ENCODE measurements at regions not wholly inside any gene's neighbourhood (a gene's known extent, or its start where the extent isn't known, plus 50 kb on each side); places are given as distances from the start of the nearest gene placed in this dataset.

- no peak overlapping the region for H2AFZ ChIP-seq (ENCODE audit: low read length)
- no peaks in the 10 kb centered on the region for H4K20me1 ChIP-seq (ENCODE audit: insufficient read depth, low read length)
- TF ChIP-seq EZH2phosphoT487 (IDR thresholded peaks at IDR 0.05; ENCODE audit: borderline replicate concordance, low read depth, low read length), result no peak
- no peak for TF ChIP-seq CTCF (conservative IDR thresholded peaks at IDR 0.05; ENCODE audit: low read length)
- H3K27ac ChIP-seq (ENCODE audit: low read depth, low read length, poor library complexity, severe bottlenecking), result no peak overlapping the region
- no peaks in the 10 kb centered on the region for H3K79me2 ChIP-seq (ENCODE audit: insufficient read depth, low read depth, low read length)
- BruUV-seq (replicated peaks), result no TSS peak
- H3K9me3 ChIP-seq (ENCODE audit: low read length), result no peaks in the 10 kb centered on the region
- no peaks in the 10 kb centered on the region for H3K4me1 ChIP-seq (ENCODE audit: insufficient read depth, low read length, poor library complexity, severe bottlenecking)
- DNase-seq (ENCODE audit: low spot score), result no peak
- no peaks in the 10 kb centered on the region for H3K36me3 ChIP-seq (ENCODE audit: insufficient read depth, low read length)
- ChIA-PET POLR2A (no interaction called here), CTCF (ENCODE audit: unreplicated experiment) (no interaction called here)
- no peak overlapping the region for H3K4me3 ChIP-seq (ENCODE audit: low read depth, low read length, poor library complexity, severe bottlenecking)
- no peaks in the 10 kb centered on the region for H3K9me2 ChIP-seq (ENCODE audit: insufficient read depth, low read length)
- intact Hi-C loops (cut with micrococcal nuclease; ENCODE audit: unreplicated experiment), result no loop called here
- H3K4me2 ChIP-seq (ENCODE audit: low read length), result no peak overlapping the region
These were observed 356.0 kb downstream of the DUSP6 start for GRCh38 chr12:88996200-88996788.

- Histone ChIP-seq H3K9me2 (ENCODE audit: insufficient read depth, low read length) (no peaks in the 10 kb centered on the region), H3K4me1 (ENCODE audit: insufficient read depth, low read length, poor library complexity, severe bottlenecking) (no peaks in the 10 kb centered on the region), H3K27ac (ENCODE audit: low read depth, low read length, poor library complexity, severe bottlenecking) (no peak overlapping the region), H2AFZ (ENCODE audit: low read length) (no peak overlapping the region), H3K79me2 (ENCODE audit: insufficient read depth, low read depth, low read length) (no peaks in the 10 kb centered on the region), H3K4me2 (ENCODE audit: low read length) (no peak overlapping the region), H4K20me1 (ENCODE audit: insufficient read depth, low read length) (no peaks in the 10 kb centered on the region), H3K36me3 (ENCODE audit: insufficient read depth, low read length) (no peaks in the 10 kb centered on the region), H3K4me3 (ENCODE audit: low read depth, low read length, poor library complexity, severe bottlenecking) (no peak overlapping the region), H3K9me3 (ENCODE audit: low read length) (no peaks in the 10 kb centered on the region)
- intact Hi-C loops (cut with micrococcal nuclease; ENCODE audit: unreplicated experiment), result no loop called here
- TF ChIP-seq EZH2phosphoT487 (IDR thresholded peaks at IDR 0.05; ENCODE audit: borderline replicate concordance, low read depth, low read length) (no peak), CTCF (conservative IDR thresholded peaks at IDR 0.05; ENCODE audit: low read length) (no peak)
- no TSS peak for BruUV-seq (replicated peaks)
- ChIA-PET POLR2A (interaction anchor here (0.6 kb wide), 1 partner anchor 746 kb away, joined by 3 read pairs; no protein-coding TSS in a partner anchor), CTCF (ENCODE audit: unreplicated experiment) (no interaction called here)
- DNase-seq (ENCODE audit: low spot score), result no peak
These were observed 357.3 kb downstream of the DUSP6 start for GRCh38 chr12:88994971-88995370.

- Histone ChIP-seq H3K27ac (ENCODE audit: low read depth, low read length, poor library complexity, severe bottlenecking) (no peak overlapping the region), H3K4me1 (ENCODE audit: insufficient read depth, low read length, poor library complexity, severe bottlenecking) (no peaks in the 10 kb centered on the region), H2AFZ (ENCODE audit: low read length) (no peak overlapping the region), H3K9me3 (ENCODE audit: low read length) (no peaks in the 10 kb centered on the region), H3K9me2 (ENCODE audit: insufficient read depth, low read length) (no peaks in the 10 kb centered on the region), H4K20me1 (ENCODE audit: insufficient read depth, low read length) (no peaks in the 10 kb centered on the region), H3K4me3 (ENCODE audit: low read depth, low read length, poor library complexity, severe bottlenecking) (no peak overlapping the region), H3K36me3 (ENCODE audit: insufficient read depth, low read length) (no peaks in the 10 kb centered on the region), H3K79me2 (ENCODE audit: insufficient read depth, low read depth, low read length) (no peaks in the 10 kb centered on the region), H3K4me2 (ENCODE audit: low read length) (no peak overlapping the region)
- TF ChIP-seq EZH2phosphoT487 (IDR thresholded peaks at IDR 0.05; ENCODE audit: borderline replicate concordance, low read depth, low read length) (no peak), CTCF (conservative IDR thresholded peaks at IDR 0.05; ENCODE audit: low read length) (no peak)
- POLR2A ChIA-PET, result no interaction called here
- intact Hi-C loops (cut with micrococcal nuclease; ENCODE audit: unreplicated experiment), result no loop called here
- CTCF ChIA-PET (ENCODE audit: unreplicated experiment), result no interaction called here
- no peak for DNase-seq (ENCODE audit: low spot score)
- no TSS peak for BruUV-seq (replicated peaks)
These were observed 357.8 kb downstream of the DUSP6 start for GRCh38 chr12:88994537-88994936.
